Thyroid gland (tissue), 4 donors: ENCODE measurements at regions not wholly inside any gene's neighbourhood (a gene's known extent, or its start where the extent isn't known, plus 50 kb on each side); places are given as distances from the start of the nearest gene placed in this dataset.

Source experiments
- POLR2A ChIP-seq, 2 donors: fragments of 450-650 bp; IDR thresholded peaks; one replicate each; pipeline ENCODE4 v1.6.1; 2017; ENCODE audit warnings: antibody characterized with exemption in 2 of 2, mild to moderate bottlenecking in 2 of 2, moderate library complexity in 1 of 2
- TF ChIP-seq, protein P1 (sequence below), 6 experiments: fragments of 200-600 bp in 3 of 6; fragments of 450-650 bp in 3 of 6; sonication (generic) in 3 of 6; IDR thresholded peaks; one replicate each; pipeline ENCODE4 v1.5.1; 2016 to 2019; ENCODE audit warnings: antibody characterized with exemption in 6 of 6, mild to moderate bottlenecking in 2 of 6, inconsistent platforms in 1 of 6, moderate library complexity in 1 of 6

DNA sequence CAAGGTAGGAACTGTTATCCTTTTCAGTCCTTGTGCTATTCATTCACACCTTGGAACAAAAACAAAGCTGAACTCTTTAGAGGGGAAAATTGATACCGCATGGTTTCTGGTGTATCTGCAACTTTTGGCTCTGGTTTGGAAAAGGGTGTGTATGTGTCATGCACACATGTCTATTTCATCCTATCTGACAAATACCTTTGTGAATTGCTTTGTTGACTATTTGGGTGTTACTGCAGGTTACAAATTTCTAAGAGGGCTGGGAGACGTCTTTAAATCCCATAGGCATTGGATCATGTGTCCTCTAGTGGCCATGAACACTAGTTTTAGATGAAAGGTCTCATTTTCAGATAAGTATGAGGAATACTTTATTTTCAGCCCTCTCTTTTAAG lies 59.9 kb upstream of the IFNG-AS1 start:
- TF ChIP-seq, protein P1, sequence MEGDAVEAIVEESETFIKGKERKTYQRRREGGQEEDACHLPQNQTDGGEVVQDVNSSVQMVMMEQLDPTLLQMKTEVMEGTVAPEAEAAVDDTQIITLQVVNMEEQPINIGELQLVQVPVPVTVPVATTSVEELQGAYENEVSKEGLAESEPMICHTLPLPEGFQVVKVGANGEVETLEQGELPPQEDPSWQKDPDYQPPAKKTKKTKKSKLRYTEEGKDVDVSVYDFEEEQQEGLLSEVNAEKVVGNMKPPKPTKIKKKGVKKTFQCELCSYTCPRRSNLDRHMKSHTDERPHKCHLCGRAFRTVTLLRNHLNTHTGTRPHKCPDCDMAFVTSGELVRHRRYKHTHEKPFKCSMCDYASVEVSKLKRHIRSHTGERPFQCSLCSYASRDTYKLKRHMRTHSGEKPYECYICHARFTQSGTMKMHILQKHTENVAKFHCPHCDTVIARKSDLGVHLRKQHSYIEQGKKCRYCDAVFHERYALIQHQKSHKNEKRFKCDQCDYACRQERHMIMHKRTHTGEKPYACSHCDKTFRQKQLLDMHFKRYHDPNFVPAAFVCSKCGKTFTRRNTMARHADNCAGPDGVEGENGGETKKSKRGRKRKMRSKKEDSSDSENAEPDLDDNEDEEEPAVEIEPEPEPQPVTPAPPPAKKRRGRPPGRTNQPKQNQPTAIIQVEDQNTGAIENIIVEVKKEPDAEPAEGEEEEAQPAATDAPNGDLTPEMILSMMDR (IDR thresholded peaks at IDR 0.05): no peak
- no peak for TF ChIP-seq POLR2A (IDR thresholded peaks at IDR 0.05)
